ENCODE measurements at regions not wholly inside any gene's neighbourhood (a gene's known extent, or its start where the extent isn't known, plus 50 kb on each side); places are given as distances from the start of the nearest gene placed in this dataset.

GRCh38 chr2:11092701-11093335 lies 62.4 kb upstream of the SLC66A3 start:
- intact Hi-C loops (cut with DNase I; ENCODE audit: low total_unique reads), result no loop called here
- TF ChIP-seq POLR2A (IDR thresholded peaks at IDR 0.05) (no peak), CTCF (IDR thresholded peaks at IDR 0.05) (no peak)
- no peak overlapping the region for H3K4me3 ChIP-seq (ENCODE audit: low read depth, poor library complexity, severe bottlenecking)
- WGBS, 2 donors, result 64 to 80% methylated on average over 5 of the region's 5 CpGs
- peak in 1 of 2 donors; percentile 34 for DNase-seq (ENCODE audit: low spot score in 2 of 2)

GRCh38 chr2:11093467-11093866 lies 61.8 kb upstream of the SLC66A3 start:
- TF ChIP-seq CTCF (IDR thresholded peaks at IDR 0.05) (no peak), POLR2A (IDR thresholded peaks at IDR 0.05) (no peak)
- intact Hi-C loops (cut with DNase I; ENCODE audit: low total_unique reads), result no loop called here
- peak in 1 of 2 donors; percentile 67 for DNase-seq (ENCODE audit: low spot score in 2 of 2)
- 68 to 69% methylated on average over 4 of the region's 4 CpGs for WGBS, 2 donors
- H3K4me3 ChIP-seq (ENCODE audit: low read depth, poor library complexity, severe bottlenecking), result no peak overlapping the region

DNA sequence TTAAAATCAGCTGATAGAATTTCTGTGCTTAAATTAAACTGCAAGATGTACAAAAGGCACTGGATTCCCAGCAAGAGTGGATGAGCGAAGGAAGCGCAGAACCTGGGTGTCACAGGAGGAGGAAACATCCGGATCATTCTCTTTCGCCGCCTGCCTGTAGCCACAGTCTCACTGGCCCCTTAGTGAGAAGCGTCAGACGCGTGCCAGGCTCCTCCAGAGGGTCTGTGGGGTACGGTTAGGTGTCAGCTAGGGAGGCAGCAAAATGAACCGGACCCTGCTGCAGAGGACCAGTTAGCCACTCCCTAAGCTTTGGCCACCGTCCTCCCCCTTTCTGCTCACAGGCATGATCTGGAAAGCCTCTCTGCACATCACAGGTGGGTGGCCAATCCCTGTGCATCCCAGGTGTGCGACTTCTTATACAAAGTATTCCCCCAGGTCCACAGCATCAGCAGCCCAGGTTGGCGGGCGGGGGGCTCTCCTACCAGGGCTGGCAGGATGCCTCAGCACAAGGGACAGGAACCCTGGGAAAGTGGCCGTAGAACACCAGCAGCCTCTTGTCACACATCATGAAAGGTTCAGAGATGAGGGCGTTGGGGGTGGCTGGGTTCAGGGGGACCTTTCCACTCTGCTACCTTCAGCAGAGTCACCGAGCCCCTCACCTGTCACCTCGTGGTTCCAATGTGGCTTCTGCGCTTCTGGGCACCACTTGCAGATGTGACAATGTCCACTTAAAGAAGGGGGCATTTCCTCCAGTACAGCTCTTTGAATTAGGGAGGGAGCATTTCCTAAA lies 61.1 kb upstream of the SLC66A3 start:
- peak in 1 of 2 donors; percentile 66 for DNase-seq (ENCODE audit: low spot score in 2 of 2)
- 80 to 82% methylated on average over 19 of the region's 19 CpGs for WGBS, 2 donors
- intact Hi-C loops (cut with DNase I; ENCODE audit: low total_unique reads), result no loop called here
- TF ChIP-seq POLR2A (IDR thresholded peaks at IDR 0.05) (no peak), CTCF (IDR thresholded peaks at IDR 0.05) (no peak)
- no peak overlapping the region for H3K4me3 ChIP-seq (ENCODE audit: low read depth, poor library complexity, severe bottlenecking)

GRCh38 chr2:11096591-11096990 lies 58.7 kb upstream of the SLC66A3 start:
- 69 to 72% methylated on average over 10 of the region's 10 CpGs for WGBS, 2 donors

DNA sequence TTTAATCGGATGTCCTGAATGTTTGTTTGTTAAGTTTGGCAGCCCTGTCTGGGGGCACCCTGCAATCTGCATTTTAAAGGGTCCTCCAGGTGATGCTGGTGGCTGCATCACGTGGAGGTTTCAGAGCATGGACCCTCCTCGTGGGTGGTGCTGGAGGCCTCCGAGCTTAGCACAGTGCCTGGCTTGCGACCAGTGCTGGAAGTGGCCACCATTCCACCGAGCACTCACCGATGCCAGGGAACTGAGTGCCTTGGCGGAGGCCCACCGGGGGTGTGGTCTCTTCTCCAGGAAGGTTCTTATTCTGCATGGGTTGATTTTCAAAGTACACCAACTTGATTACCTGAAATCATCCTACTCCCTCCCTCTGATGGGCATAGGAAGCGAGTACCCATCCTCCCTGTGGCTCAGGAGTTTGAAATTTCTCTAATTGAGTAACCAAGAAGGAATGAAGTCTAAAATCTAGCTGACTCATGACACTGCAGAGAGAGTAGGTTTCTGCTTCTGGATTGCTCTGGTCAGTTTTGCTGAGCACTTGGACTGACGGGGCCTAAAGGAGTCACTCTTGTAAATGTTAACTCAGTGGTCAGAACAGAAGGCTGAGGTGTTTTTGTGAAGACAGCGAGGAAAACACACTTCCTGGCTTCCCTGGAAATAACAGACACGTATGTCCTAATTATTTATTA lies 58.1 kb upstream of the SLC66A3 start:
- DNase-seq (ENCODE audit: low spot score in 2 of 2), result peak in 1 of 2 donors; percentile 56
- TF ChIP-seq CTCF (IDR thresholded peaks at IDR 0.05), result no peak
- TF ChIP-seq POLR2A (IDR thresholded peaks at IDR 0.05), result no peak
- 63 to 79% methylated on average over 9 to 13 of the region's 13 CpGs for WGBS, 2 donors
- intact Hi-C loops (cut with DNase I; ENCODE audit: low total_unique reads), result no loop called here
- no peak overlapping the region for H3K4me3 ChIP-seq (ENCODE audit: low read depth, poor library complexity, severe bottlenecking)

More at GRCh38 chr2:11096591-11096990, 58.7 kb upstream of the SLC66A3 start:
- TF ChIP-seq CTCF (IDR thresholded peaks at IDR 0.05), result no peak
- no peak for TF ChIP-seq POLR2A (IDR thresholded peaks at IDR 0.05)
- intact Hi-C loops (cut with DNase I; ENCODE audit: low total_unique reads), result no loop called here
- H3K4me3 ChIP-seq (ENCODE audit: low read depth, poor library complexity, severe bottlenecking), result no peak overlapping the region
- peak in 1 of 2 donors; percentile 75 for DNase-seq (ENCODE audit: low spot score in 2 of 2)
